NOMO-1 treated with DMSO at 0.1 percent for 48 hours (cell line): ENCODE measurements at regions not wholly inside any gene's neighbourhood (a gene's known extent, or its start where the extent isn't known, plus 50 kb on each side); places are given as distances from the start of the nearest gene placed in this dataset.
"Not testable (repeated sequence)": the region's sequence is repeated elsewhere in the genome, so short reads cannot be mapped to it uniquely, and the experiment has no call there.

Experiments
- DNase-seq: peaks from one replicate; lab custom pipeline; 2025; ENCODE audit not compliant: unreplicated experiment; lab: John Stamatoyannopoulos, UW

DNA sequence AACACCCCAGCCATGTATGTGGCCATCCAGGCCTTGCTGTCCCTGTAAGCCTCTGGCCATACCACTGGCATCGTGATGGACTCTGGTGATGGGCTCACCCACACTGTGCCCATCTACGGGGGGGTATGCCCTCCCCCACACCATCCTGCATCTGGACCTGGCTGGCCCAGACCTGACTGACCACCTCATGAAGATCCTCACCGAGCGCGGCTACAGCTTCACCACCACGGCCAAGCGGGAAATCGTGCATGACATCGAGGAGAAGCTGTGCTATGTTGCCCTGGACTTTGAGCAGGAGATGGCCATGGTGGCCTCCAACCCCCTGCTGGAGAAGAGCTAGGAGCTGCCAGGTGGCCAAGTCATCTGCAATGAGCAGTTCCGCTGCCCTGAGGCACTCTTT lies 80.4 kb upstream of the ZCCHC2 start:
- DNase-seq: no peak

DNA sequence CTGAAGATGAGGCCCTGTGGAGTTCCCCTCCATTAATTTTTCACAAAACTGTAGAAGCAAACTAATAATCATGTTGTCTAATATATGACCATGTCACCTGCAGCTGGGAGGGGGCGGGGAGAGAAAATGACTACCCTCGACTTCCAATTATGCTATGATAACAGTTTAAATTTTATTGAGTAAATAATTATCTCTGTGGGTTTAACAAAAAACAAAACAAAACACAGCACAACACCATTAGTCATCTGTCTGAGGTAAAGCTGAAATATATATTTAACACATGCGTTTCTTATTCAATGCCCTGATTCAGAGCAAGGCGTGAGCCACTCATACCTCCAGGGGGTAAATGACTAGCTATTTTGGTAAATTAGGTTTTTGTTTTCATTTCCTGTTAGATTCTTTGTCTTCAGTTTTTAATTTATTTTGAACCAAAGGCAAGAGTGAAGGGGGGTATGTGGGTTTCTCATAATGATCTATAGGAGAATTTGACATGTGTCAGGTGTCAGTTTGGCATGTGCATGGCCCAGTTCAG lies 77.4 kb upstream of the ZCCHC2 start:
- DNase-seq: no peak

DNA sequence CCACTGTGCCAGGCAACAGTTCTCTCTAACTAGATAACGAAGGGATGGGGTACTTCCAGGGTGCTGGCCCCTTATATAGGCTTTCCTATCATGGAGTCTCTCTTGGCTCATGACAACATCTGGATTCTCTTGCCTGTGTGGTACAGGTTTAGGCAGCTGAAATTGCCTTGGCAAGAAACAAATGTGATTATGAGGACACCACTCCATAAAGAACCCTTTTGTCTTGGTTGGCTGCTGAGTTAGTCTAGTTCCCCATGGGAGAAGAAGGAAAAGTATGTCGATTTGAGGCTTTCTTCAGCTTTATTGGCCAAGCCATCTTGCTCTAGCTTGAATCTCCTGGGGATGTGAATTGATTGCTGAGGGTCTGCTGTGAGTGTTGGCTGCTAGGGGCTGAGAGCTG lies 76.3 kb upstream of the ZCCHC2 start:
- no peak for DNase-seq

DNA sequence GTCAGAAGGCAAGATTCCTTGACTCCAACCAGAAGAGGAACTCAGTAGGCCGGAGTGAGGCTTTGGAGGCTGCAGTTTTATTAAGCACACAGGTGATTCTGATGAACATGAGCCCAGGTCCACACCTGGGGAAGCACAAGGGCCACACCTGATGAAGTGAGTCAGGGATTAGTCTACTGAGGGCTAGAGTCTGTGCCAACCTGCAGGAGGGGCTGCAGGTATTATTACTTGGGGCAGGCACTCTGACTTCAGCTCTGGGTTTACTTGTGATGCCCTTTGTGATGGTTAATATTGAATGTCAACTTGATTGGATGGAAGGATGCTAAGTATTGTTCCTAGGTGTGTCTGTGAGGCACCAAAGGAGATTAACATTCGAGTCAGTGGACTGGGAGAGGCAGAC lies 75.2 kb upstream of the ZCCHC2 start:
- DNase-seq: no peak

DNA sequence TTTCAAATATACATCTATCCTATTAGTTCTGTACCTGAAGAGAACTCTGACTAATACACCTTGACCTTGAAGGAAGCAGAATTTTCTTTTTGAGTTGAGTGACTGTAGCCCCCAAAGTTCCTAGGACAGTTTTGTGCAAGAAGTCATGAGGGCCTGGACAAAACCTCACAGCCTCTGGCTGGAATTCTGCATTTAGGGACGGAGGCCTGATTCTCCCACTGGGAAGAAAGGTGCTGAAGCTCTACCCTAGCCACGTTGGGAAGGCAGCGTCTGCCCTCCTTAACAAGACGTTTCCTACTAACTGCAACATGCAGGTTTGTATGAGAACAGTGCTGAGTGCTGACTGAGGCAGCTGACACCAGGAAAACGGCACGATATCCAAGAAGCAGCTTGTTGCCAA lies 74.4 kb upstream of the ZCCHC2 start:
- no peak for DNase-seq

DNA sequence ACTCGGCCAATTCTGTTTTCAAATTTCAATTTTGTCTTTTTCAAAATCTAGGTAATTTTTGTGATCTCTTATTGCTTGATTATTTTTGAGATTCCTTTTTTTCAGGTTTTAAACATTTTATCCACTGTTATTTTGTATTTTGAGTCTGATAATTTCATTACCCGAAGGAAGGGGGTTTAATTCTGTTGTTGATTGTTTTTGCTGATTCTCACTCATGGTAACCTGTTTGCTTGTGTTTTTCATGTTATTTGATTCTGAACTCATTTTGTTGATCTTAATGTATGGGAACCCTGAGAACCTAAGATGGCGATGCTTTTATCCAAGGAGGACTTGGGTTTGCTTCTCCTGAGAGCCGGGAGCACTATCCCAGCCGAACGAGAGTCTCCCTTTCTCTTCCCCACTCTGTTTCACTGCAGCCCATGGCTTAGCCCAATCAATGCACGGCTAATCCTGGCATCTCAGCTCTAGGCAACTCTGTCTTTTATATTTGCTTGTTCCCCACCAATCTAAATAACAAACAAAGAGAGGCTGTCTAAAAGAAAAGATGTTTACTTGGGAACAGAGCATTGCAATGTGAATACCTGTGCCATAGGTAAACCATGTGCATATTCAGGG lies 73.2 kb upstream of the ZCCHC2 start:
- no peak for DNase-seq

DNA sequence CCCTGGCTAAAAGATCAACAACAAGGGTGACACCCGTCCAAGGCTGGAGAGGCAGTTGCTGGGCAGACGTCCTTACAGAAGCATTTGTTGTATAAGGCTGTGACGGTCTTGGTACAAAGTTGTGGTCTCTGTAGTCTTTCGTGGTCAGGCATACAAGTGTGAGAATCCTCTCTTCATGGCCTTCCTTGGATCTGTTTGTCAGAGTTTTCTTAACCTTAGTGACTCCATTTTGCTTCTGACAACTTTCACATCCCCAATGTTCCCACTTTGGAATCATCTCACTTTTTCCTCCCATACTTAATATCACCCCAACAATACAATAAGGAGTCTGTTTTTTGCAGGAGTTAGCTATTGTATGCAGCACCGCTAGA lies 72.7 kb upstream of the ZCCHC2 start:
- DNase-seq: no peak

DNA sequence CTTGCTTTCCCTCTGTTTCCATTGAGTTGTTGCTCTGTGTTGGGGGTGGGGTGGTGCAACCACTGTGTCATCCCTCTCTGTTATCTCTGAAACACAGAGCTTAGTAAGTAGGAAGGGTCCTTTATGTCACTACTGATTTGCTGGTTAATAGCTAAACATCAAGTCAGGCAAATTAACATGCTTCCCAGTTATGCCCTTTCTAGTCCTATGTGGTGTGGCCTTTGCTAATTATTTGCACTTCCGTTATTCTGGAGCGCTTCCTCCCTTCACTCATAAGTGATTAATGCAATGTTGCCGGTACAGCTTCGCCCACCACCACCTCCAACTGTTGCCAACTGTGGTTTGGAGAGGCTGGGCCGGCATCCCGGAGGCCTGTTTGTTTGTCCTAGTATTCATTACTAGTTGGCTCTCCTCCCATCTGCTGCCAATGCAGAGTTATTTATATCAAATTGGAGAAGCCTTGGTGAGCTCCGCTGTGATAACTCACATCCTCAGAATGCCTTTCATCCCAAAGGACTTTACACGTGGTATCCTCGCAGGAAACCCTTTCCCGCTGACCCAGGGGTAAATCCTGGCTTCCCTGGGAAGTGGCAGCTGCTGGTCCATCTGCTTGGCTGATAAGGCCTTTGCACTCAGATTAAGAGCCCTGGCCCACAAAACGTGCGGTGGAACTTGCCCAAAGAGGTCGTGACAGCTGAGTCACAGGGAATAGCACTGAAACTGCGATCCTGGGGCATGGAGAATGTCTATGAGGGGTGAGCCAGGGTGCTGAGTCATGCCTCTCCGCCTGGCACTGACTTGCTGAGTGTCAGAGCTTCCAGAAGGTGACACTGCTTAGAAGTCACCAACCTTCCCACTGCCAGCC lies 72.0 kb upstream of the ZCCHC2 start:
- DNase-seq: peak; percentile 81

DNA sequence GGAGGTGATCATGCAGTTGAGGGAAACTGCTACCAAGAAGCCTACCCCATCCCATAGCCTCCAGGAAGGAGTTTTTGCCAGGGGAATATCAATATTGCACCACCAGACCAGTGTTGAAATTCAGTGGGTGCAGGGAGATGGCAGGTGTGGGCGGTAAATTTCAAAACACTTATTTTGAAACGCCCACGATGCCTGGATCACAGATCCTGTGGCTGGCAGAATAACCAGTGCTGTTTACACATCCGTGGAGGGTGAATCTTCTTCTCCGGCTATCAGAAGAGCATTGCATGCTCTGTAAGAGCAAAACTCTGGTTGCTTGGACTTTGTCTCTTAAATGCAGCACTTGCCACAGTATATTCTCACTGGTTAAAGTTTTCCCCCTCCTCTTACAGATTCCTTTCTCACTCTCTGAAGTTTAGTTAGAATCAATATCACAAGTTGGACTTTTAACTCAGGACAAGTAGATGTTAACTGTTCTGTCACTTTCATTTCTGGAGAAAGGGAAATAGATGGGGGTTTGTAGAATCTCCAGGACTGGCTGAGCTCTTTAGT lies 70.5 kb upstream of the ZCCHC2 start:
- peak; percentile 55 for DNase-seq

DNA sequence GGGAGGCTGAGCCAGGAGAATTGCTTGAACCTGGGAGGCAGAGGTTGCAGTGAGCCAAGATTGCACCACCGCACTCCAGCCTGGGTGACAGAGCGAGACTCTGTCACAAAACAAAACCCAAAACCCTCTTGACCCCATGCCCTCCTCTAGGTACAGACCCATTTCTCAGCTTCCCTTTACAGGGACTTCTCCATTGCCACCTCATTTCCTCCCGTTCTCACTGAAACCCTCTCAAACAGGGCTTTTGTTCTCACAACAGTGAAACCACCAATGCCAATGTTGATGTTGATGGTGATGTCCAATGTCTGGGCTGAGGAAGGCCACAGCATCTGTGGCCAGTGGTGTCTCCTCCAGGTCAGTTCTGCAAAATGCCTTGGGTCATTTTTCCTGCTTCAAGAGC lies 69.0 kb upstream of the ZCCHC2 start:
- no peak for DNase-seq

DNA sequence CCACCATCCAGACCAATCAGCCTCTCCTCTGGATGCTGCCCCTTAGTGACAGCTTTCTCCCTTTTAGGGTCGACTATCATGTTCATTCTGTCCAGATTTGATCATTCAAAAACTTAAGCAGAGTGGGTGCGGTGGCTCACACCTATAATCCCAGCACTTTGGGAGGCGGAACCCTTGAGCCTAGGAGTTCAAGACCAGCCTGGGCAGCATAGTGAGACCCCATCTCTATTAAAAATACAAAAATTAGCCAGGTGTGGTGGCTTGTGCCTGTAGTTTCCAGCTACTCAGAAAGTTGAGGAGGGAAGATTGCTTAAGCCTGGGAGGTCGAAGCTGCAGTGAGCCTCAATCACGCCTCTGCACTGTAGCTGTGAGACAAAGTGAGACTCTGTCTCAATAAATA lies 68.3 kb upstream of the ZCCHC2 start:
- no peak for DNase-seq

DNA sequence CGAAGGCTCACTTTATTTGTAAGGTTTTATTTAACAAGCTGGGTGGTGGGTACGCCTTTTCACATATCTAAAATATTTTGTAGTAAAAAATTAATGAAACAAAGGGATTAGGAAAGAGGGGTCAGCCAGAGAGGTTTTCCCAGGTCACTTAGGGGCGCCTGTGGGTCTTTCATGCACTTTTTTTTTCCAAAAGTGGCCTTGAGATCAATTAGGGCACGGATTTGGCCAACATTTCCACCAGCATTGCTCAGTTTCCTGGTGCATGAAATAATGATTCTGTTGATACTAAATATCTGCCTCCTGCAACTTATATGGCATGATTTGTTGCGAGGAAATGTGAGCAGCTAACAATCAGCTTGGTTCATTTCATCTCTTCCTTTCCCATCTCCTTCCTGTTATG lies 67.6 kb upstream of the ZCCHC2 start:
- no peak for DNase-seq

DNA sequence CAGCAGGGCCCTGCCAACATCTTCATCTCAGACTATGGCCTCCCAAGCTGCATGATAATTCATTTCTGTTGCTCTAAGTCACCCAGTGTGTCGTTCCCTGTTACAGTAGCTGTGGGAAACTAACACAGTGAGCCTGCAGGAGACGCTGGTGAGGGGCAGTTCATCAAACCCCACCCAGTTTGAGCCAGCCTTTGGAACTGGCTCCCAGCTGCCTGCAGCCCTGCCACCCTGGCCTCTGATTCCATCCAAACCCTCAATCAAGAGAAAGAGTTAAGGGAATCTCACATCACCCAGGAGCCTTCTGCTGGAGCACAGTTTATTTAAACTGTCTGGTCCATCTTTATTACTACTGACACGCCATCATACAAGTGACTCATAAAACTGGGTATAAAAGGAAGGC lies 64.9 kb upstream of the ZCCHC2 start:
- no peak for DNase-seq

DNA sequence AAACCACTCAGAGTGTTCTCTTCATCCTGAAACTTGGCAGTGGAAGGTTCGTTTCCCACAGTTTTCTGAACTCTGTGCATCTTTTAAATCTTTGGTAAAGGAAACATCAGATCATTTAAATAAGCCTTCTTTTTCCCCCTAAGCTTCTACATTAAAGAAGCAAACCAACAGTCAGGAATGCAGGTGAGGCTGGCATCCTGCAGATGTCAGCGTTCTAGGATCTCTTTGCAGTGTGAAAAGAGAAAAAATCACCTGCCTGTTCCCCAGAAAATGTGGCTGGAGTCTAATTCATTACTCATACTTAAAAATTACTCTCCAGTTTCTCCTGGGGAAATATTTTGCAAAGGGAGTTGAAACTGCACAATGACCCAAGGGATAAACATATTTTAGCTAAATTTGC lies 64.5 kb upstream of the ZCCHC2 start:
- no peak for DNase-seq

DNA sequence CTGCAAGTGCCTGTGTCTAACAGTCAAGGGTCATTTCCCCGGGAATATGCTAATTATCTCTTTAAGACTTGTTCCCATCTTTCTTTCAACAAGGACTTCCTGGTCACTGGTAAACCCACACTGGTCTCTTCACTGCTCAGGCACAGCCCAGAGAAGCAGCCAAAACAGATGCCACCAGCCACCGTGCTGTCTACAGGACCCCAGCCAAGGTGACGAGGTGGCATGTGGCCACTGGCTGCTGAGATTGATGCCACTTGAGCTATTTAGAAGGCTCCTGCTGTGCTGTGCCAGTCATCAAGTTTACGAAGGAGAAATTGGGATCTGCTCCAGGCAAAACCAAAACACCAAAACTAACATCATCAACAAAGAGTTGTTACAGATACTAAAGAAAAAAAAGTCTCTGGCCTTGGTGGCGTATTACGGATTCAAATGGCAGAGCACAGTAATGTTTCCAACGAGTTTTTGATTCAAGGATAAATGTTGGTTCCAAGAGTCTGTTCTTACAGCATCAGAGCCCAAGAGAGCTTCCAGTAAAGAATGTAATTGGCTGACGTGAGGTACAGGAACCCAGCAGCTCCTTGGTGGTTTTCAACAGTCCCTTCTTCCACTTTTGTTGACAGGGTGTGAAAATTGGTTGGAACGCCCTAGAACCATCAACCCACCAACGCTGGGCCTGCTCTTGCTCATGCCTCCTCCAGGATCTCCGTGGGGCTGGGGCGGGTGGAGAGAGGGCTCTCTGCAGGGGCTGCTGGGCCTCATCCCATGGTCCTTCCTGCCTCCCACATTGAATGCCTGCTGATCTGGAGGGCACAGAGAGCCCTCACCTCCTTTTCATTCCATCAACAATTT lies 63.7 kb upstream of the ZCCHC2 start:
- no peak for DNase-seq

DNA sequence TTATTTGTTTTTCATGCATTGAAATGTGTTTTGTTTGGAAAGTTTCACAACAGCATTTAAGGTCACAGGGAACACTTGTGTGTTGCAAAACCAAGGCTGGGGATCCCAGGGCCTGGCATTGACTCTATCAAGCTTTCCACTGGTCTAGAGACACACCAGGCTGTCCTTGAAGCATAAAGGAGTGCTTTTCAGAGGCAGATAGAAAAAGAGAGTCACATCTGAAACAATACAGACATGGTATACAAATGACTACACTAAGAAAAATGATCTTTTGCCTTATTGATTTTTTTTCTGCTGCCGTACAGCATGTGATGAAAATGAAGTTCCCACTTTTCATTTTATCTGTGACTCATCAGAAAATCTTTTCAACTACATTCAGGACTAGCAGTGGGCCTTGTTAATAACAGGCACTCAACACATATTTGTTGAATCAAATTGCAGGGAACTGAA lies 61.9 kb upstream of the ZCCHC2 start:
- DNase-seq: peak; percentile 57

DNA sequence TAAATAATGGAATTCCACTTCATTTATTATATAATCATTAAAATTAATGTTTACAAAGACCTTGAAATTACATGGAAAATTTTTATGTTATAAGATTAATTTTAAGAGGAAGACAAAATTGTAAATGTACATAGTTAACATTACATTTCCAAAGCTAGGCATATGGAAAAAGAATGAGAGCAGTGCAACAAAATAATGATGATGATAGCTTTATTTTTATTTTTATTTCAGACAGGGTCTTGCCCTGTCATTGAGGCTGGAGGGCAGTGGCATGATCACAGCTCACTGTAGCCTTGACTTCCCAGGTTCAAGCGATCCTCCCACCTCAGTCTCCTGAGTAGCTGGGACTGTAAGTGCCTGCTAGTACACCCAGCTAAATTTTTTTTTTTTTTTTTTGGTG lies 61.2 kb upstream of the ZCCHC2 start:
- no peak for DNase-seq

DNA sequence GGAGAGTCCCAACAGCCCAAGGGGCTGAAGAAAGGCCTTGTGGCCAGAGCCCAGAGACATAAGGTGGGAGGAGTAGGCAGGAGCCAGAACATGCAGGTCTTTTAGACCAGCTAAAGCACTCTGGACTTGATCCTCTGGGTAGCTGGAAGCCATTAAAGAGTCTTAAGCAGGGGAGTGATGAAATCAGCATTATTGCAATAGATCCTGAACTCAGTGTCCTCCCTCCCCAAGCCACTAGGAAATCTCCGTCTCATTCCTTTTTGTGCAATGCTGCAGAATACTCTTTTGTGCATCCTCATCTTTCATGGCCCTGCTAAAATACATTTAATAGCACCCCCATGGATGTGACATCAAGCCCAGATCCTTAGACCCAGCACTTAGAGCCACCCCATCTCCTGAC lies 58.6 kb upstream of the ZCCHC2 start:
- DNase-seq: peak; percentile 14

DNA sequence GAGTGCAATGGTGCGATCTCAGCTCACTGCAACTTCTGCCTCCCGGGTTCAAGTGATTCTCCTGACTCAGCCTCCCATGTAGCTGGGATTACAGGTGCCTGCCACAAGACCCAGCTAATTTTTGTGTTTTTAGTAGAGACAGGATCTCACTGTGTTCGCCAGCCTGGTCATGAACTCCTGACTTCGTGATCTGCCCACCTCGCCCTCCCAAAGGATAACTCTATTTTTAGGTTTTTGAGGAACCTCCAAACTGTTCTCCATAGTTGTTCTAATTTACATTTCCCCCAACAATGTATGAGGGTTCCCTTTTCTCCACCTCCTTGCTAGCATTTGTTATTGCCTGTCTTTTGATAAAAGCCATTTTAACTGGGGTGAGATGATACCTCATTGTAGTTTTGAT lies 53.7 kb upstream of the ZCCHC2 start:
- not testable (repeated sequence) for DNase-seq
